Caco-2 (cell line): ENCODE measurements at regions not wholly inside any gene's neighbourhood (a gene's known extent, or its start where the extent isn't known, plus 50 kb on each side); places are given as distances from the start of the nearest gene placed in this dataset.
"Not testable (repeated sequence)": the region's sequence is repeated elsewhere in the genome, so short reads cannot be mapped to it uniquely, and the experiment has no call there.

Source experiments
- BruUV-seq: library from RNA; stranded (reverse); fragments of 400-500 nt; replicated peaks from 2 replicates; lab custom pipeline; 2021; lab: Mats Ljungman, UMichigan
- CTCF ChIA-PET: fragments of 300-600 bp; sonication (Branson Sonifier 250); formaldehyde crosslinking; loops from one replicate; lab custom pipeline; 2022; ENCODE audit warnings: antibody characterized with exemption; lab: Charles Lee
- POLR2A ChIA-PET: fragments of 300-600 bp; sonication (Branson Sonifier 250); formaldehyde crosslinking; loops from one replicate; lab custom pipeline; 2022; ENCODE audit warnings: antibody characterized with exemption; lab: Charles Lee
- DNase-seq, 2 experiments: peaks; one replicate each; pipeline versions ENCODE4 v3.0.0 to v3.0.0-alpha.2; 2020 to 2022
- H3K27me3 ChIP-seq: replicated peaks from 2 replicates; pipeline ENCODE4 v1.6.0; 2011; ENCODE audit warnings: low read length; ENCODE audit not compliant: control insufficient read depth, insufficient read depth
- H3K36me3 ChIP-seq: 2 replicates; pipeline ENCODE4 v1.5.1; 2011; ENCODE audit warnings: low read length; ENCODE audit not compliant: control insufficient read depth, insufficient read depth
- H3K4me1 ChIP-seq: fragments of 250-450 bp; sonication (Bioruptor Pico); 2 replicates; pipeline ENCODE4 v1.5.1; 2020; ENCODE audit warnings: mild to moderate bottlenecking
- H3K4me3 ChIP-seq: 2 replicates; pipeline ENCODE4 v1.5.1; 2011; ENCODE audit warnings: low read depth, mild to moderate bottlenecking, control low read depth, low read length
- H3K9me3 ChIP-seq: fragments of 250-450 bp; sonication (Bioruptor Pico); 2 replicates; pipeline ENCODE4 v1.5.1; 2020; ENCODE audit warnings: mild to moderate bottlenecking, moderate library complexity
- H3K27ac Mint-ChIP-seq: one replicate; pipeline ENCODE4 v1.8.0; 2022; ENCODE audit warnings: mixed read lengths; ENCODE audit not compliant: unreplicated experiment
- H3K27me3 Mint-ChIP-seq: one replicate; pipeline ENCODE4 v1.8.0; 2022; ENCODE audit warnings: mixed read lengths; ENCODE audit not compliant: insufficient read depth, unreplicated experiment
- H3K36me3 Mint-ChIP-seq: one replicate; pipeline ENCODE4 v1.8.0; 2022; ENCODE audit warnings: mild to moderate bottlenecking, mixed read lengths; ENCODE audit not compliant: insufficient read depth, unreplicated experiment
- H3K4me1 Mint-ChIP-seq: one replicate; pipeline ENCODE4 v1.8.0; 2022; ENCODE audit warnings: low read depth, mixed read lengths; ENCODE audit not compliant: unreplicated experiment
- H3K4me3 Mint-ChIP-seq: one replicate; pipeline ENCODE4 v1.8.0; 2022; ENCODE audit warnings: mild to moderate bottlenecking, moderate library complexity, mixed read lengths; ENCODE audit not compliant: unreplicated experiment
- H3K9me3 Mint-ChIP-seq: one replicate; pipeline ENCODE4 v1.8.0; 2022; ENCODE audit warnings: mixed read lengths; ENCODE audit not compliant: unreplicated experiment
- CTCF ChIP-seq, 2 experiments: fragments of 200-600 bp in 1 of 2; IDR thresholded peaks; 1 replicate in 1 of 2; 2 replicates in 1 of 2; pipeline versions ENCODE4 v1.5.1 to v1.8.0; 2011 to 2022; ENCODE audit warnings: antibody characterized with exemption in 1 of 2, control low read depth in 1 of 2, inconsistent platforms in 1 of 2, low read depth in 1 of 2, low read length in 1 of 2, mild to moderate bottlenecking in 1 of 2, moderate library complexity in 1 of 2; ENCODE audit not compliant: insufficient read depth in 1 of 2, severe bottlenecking in 1 of 2, unreplicated experiment in 1 of 2
- intact Hi-C: fragments of 100-400 bp; cut with micrococcal nuclease; formaldehyde crosslinking; loops from one replicate; pipeline ENCODE4 v1.10.0; 2022; ENCODE audit not compliant: unreplicated experiment

- POLR2A ChIA-PET = no interaction called here
- Mint-ChIP-seq H3K9me3 (peaks cover 29% of the 10 kb centered on the region), H3K27ac (no peak overlapping the region), H3K27me3 (no peaks in the 10 kb centered on the region), H3K4me1 (no peaks in the 10 kb centered on the region), H3K4me3 (no peak overlapping the region), H3K36me3 (no peaks in the 10 kb centered on the region)
- no peak for TF ChIP-seq CTCF (IDR thresholded peaks at IDR 0.05; ENCODE audit: insufficient read depth in 1 of 2, low read depth in 1 of 2, low read length in 1 of 2, severe bottlenecking in 1 of 2, unreplicated experiment in 1 of 2)
- DNase-seq = no peak
- Histone ChIP-seq H3K27me3 (no peaks in the 10 kb centered on the region), H3K4me3 (no peak overlapping the region), H3K4me1 (no peaks in the 10 kb centered on the region), H3K9me3 (peaks cover 21% of the 10 kb centered on the region; the same call in 1 of the 2 replicates), H3K36me3 (no peaks in the 10 kb centered on the region)
- intact Hi-C loops = no loop called here
- CTCF ChIA-PET = no interaction called here
- no TSS peak for BruUV-seq
Observed at GRCh38 chr12:89873745-89874144, 165.1 kb upstream of the ATP2B1 start.

GRCh38 chr12:89872922-89873630 is 164.4 kb upstream of the ATP2B1 start:
- H3K9me3 ChIP-seq = peaks cover 21% of the 10 kb centered on the region; the same call in 1 of the 2 replicates
- no peak overlapping the region for H3K4me3 ChIP-seq
- ChIA-PET POLR2A (no interaction called here), CTCF (no interaction called here)
- intact Hi-C loops = no loop called here
- no TSS peak for BruUV-seq
- H3K4me1 ChIP-seq = no peaks in the 10 kb centered on the region
- no peak for DNase-seq
- Mint-ChIP-seq H3K4me3 (no peak overlapping the region), H3K4me1 (no peaks in the 10 kb centered on the region), H3K27me3 (no peaks in the 10 kb centered on the region), H3K27ac (no peak overlapping the region), H3K36me3 (no peaks in the 10 kb centered on the region), H3K9me3 (peaks cover 29% of the 10 kb centered on the region)
- H3K27me3 ChIP-seq = no peaks in the 10 kb centered on the region
- no peak for TF ChIP-seq CTCF (IDR thresholded peaks at IDR 0.05; ENCODE audit: insufficient read depth in 1 of 2, low read depth in 1 of 2, low read length in 1 of 2, severe bottlenecking in 1 of 2, unreplicated experiment in 1 of 2)
- no peaks in the 10 kb centered on the region for H3K36me3 ChIP-seq

- no peaks in the 10 kb centered on the region for H3K36me3 Mint-ChIP-seq
- H3K4me1 Mint-ChIP-seq = no peaks in the 10 kb centered on the region
- no peaks in the 10 kb centered on the region for H3K27me3 Mint-ChIP-seq
- intact Hi-C loops = no loop called here
- no peak for DNase-seq
- no peaks in the 10 kb centered on the region for H3K36me3 ChIP-seq
- H3K27ac Mint-ChIP-seq = no peak overlapping the region
- H3K27me3 ChIP-seq = no peaks in the 10 kb centered on the region
- ChIA-PET POLR2A (no interaction called here), CTCF (no interaction called here)
- peaks cover 29% of the 10 kb centered on the region for H3K9me3 Mint-ChIP-seq
- no peak overlapping the region for H3K4me3 Mint-ChIP-seq
- H3K9me3 ChIP-seq = peaks cover 21% of the 10 kb centered on the region; the same call in 1 of the 2 replicates
- TF ChIP-seq CTCF (IDR thresholded peaks at IDR 0.05; ENCODE audit: insufficient read depth in 1 of 2, low read depth in 1 of 2, low read length in 1 of 2, severe bottlenecking in 1 of 2, unreplicated experiment in 1 of 2) = no peak
- no peaks in the 10 kb centered on the region for H3K4me1 ChIP-seq
- H3K4me3 ChIP-seq = no peak overlapping the region
- BruUV-seq = no TSS peak
Observed at GRCh38 chr12:89870413-89871184, 162.0 kb upstream of the ATP2B1 start.

- H3K4me1 ChIP-seq, DNase-seq, H3K4me3 Mint-ChIP-seq, H3K4me1 Mint-ChIP-seq, BruUV-seq, CTCF ChIA-PET, H3K27me3 ChIP-seq, H3K4me3 ChIP-seq, intact Hi-C loops, H3K36me3 ChIP-seq, H3K27ac Mint-ChIP-seq, H3K36me3 Mint-ChIP-seq, POLR2A ChIA-PET, H3K27me3 Mint-ChIP-seq: not testable (repeated sequence)
- H3K9me3 ChIP-seq = peaks cover 21% of the 10 kb centered on the region; the same call in 1 of the 2 replicates
- H3K9me3 Mint-ChIP-seq = peaks cover 28% of the 10 kb centered on the region
Observed at GRCh38 chr12:89867611-89868010, 159.0 kb upstream of the ATP2B1 start.
